Raji (cell line): ENCODE measurements at regions not wholly inside any gene's neighbourhood (a gene's known extent, or its start where the extent isn't known, plus 50 kb on each side); places are given as distances from the start of the nearest gene placed in this dataset.

Experiments
- POLR2A ChIP-seq: IDR thresholded peaks from 2 replicates; pipeline ENCODE4 v1.6.1; 2011; ENCODE audit warnings: low read depth, low read length, control low read depth; ENCODE audit not compliant: insufficient read depth

- TF ChIP-seq POLR2A, result no peak
Observed at GRCh38 chr6:43891072-43891870, 121.3 kb downstream of the VEGFA start.

GRCh38 chr6:43890197-43891062 lies 120.4 kb downstream of the VEGFA start:
- no peak for TF ChIP-seq POLR2A

- TF ChIP-seq POLR2A, result no peak
Observed at GRCh38 chr6:43887906-43888683, 118.1 kb downstream of the VEGFA start.

GRCh38 chr6:43887340-43887858 lies 117.4 kb downstream of the VEGFA start:
- no peak for TF ChIP-seq POLR2A

GRCh38 chr6:43886717-43887339 lies 116.8 kb downstream of the VEGFA start:
- no peak for TF ChIP-seq POLR2A

- no peak for TF ChIP-seq POLR2A
Observed at GRCh38 chr6:43886067-43886461, 116.1 kb downstream of the VEGFA start.

- TF ChIP-seq POLR2A, result no peak
Observed at GRCh38 chr6:43885399-43886066, 115.5 kb downstream of the VEGFA start.

GRCh38 chr6:43884652-43885022 lies 114.6 kb downstream of the VEGFA start:
- no peak for TF ChIP-seq POLR2A

GRCh38 chr6:43883847-43884651 lies 114.0 kb downstream of the VEGFA start:
- no peak for TF ChIP-seq POLR2A

- TF ChIP-seq POLR2A, result no peak
Observed at GRCh38 chr6:43880236-43881137, 110.5 kb downstream of the VEGFA start.

- no peak for TF ChIP-seq POLR2A
Observed at GRCh38 chr6:43879722-43880121, 109.7 kb downstream of the VEGFA start.

- TF ChIP-seq POLR2A, result no peak
Observed at GRCh38 chr6:43878823-43879495, 108.9 kb downstream of the VEGFA start.
